Neural cell (in vitro differentiated cells): ENCODE measurements at regions not wholly inside any gene's neighbourhood (a gene's known extent, or its start where the extent isn't known, plus 50 kb on each side); places are given as distances from the start of the nearest gene placed in this dataset.

Experiments
- H2AFZ ChIP-seq: fragments of 200-600, 300-800 bp; sonication (generic), shearing (Covaris generic); 2 replicates; pipeline ENCODE4 v1.6.0; 2014; ENCODE audit warnings: low read depth, mild to moderate bottlenecking, antibody characterized with exemption, low read length, moderate library complexity
- H3F3A ChIP-seq: fragments of 200-600 bp; shearing (Covaris generic); 2 replicates; pipeline ENCODE4 v1.6.1; 2016; ENCODE audit warnings: mild to moderate bottlenecking, moderate library complexity, mixed read lengths, antibody characterized with exemption, low read length; ENCODE audit not compliant: insufficient read depth, poor library complexity, severe bottlenecking
- H3K27ac ChIP-seq: fragments of 200-600, 300-800 bp; sonication (generic), shearing (Covaris generic); 2 replicates; pipeline ENCODE4 v1.5.1; 2014; ENCODE audit warnings: mild to moderate bottlenecking, low read length, moderate library complexity
- H3K27me3 ChIP-seq: fragments of 300-800, 200-600 bp; sonication (generic), shearing (Covaris generic); 2 replicates; pipeline ENCODE4 v1.6.0; 2014; ENCODE audit warnings: mild to moderate bottlenecking, low read depth, low read length, moderate library complexity; ENCODE audit not compliant: insufficient read depth
- H3K36me3 ChIP-seq: fragments of 300-800, 200-600 bp; sonication (generic), shearing (Covaris generic); 2 replicates; pipeline ENCODE4 v1.5.1; 2014; ENCODE audit warnings: mild to moderate bottlenecking, antibody characterized with exemption, low read length, moderate library complexity; ENCODE audit not compliant: insufficient read depth
- H3K4me2 ChIP-seq: fragments of 300-800, 200-600 bp; sonication (generic), shearing (Covaris generic); 2 replicates; pipeline ENCODE4 v1.6.0; 2014; ENCODE audit warnings: mild to moderate bottlenecking, low read length
- H3K4me3 ChIP-seq: fragments of 300-800, 200-600 bp; sonication (generic), shearing (Covaris generic); 2 replicates; pipeline ENCODE4 v1.5.1; 2014; ENCODE audit warnings: mild to moderate bottlenecking, low read length, moderate library complexity
- H3K79me2 ChIP-seq: fragments of 200-600 bp; shearing (Covaris generic); replicated peaks from 2 replicates; pipeline ENCODE4 v1.6.0; 2014; ENCODE audit warnings: mild to moderate bottlenecking, low read length, moderate library complexity; ENCODE audit not compliant: insufficient read depth
- H3K9ac ChIP-seq: fragments of 300-800, 200-600 bp; sonication (generic), shearing (Covaris generic); 2 replicates; pipeline ENCODE4 v1.6.1; 2016; ENCODE audit warnings: mild to moderate bottlenecking, low read length, mixed read lengths
- H3K9me2 ChIP-seq: fragments of 200-600 bp; shearing (Covaris generic); 2 replicates; pipeline ENCODE4 v1.6.1; 2016; ENCODE audit warnings: mild to moderate bottlenecking, low read length, mixed read lengths; ENCODE audit not compliant: insufficient read depth
- H3K9me3 ChIP-seq: fragments of 200-600, 300-800 bp; sonication (generic), shearing (Covaris generic); 2 replicates; pipeline ENCODE4 v1.6.1; 2016; ENCODE audit warnings: mild to moderate bottlenecking, mixed run types, low read length, moderate library complexity, mixed read lengths
- H4K20me1 ChIP-seq: fragments of 200-600 bp; shearing (Covaris generic); 2 replicates; pipeline ENCODE4 v1.6.1; 2016; ENCODE audit warnings: mild to moderate bottlenecking, mixed run types; ENCODE audit not compliant: insufficient read depth
- CTCF ChIP-seq: fragments of 450-650 bp; IDR thresholded peaks from 2 replicates; pipeline ENCODE4 v1.5.1; 2014; ENCODE audit warnings: antibody characterized with exemption, mild to moderate bottlenecking, moderate library complexity; ENCODE audit not compliant: poor library complexity, severe bottlenecking
- EP300 ChIP-seq: fragments of 450-650 bp; conservative IDR thresholded peaks from 2 replicates; pipeline ENCODE4 v1.6.1; 2014; ENCODE audit warnings: antibody characterized with exemption, mild to moderate bottlenecking, moderate library complexity; ENCODE audit not compliant: poor library complexity, severe bottlenecking
- EZH2 ChIP-seq: fragments of 200-600, 300-800 bp; shearing (Covaris generic), sonication (generic); IDR thresholded peaks from 2 replicates; pipeline ENCODE4 v1.6.1; 2014; ENCODE audit warnings: antibody characterized with exemption, low read length, borderline replicate concordance, mild to moderate bottlenecking; ENCODE audit not compliant: insufficient read depth, poor library complexity, severe bottlenecking
- MXI1 ChIP-seq: fragments of 450-650 bp; conservative IDR thresholded peaks from 2 replicates; pipeline ENCODE4 v1.6.1; 2014; ENCODE audit warnings: antibody characterized with exemption, mild to moderate bottlenecking; ENCODE audit not compliant: poor library complexity, severe bottlenecking
- POLR2AphosphoS5 ChIP-seq: IDR thresholded peaks from 2 replicates; pipeline ENCODE4 v1.6.1; 2012
- RAD21 ChIP-seq: fragments of 450-650 bp; conservative IDR thresholded peaks from 2 replicates; pipeline ENCODE4 v1.6.1; 2014; ENCODE audit warnings: antibody characterized with exemption, mild to moderate bottlenecking, moderate library complexity
- REST ChIP-seq: IDR thresholded peaks from 2 replicates; pipeline ENCODE4 v1.6.1; 2012; ENCODE audit warnings: borderline replicate concordance
- SMC3 ChIP-seq: fragments of 450-650 bp; conservative IDR thresholded peaks from 2 replicates; pipeline ENCODE4 v1.6.1; 2014; ENCODE audit warnings: antibody characterized with exemption, mild to moderate bottlenecking, moderate library complexity; ENCODE audit not compliant: poor library complexity
- TAF1 ChIP-seq: IDR thresholded peaks from 2 replicates; pipeline ENCODE4 v1.6.1; 2012; ENCODE audit warnings: low read depth

GRCh38 chr2:21757805-21758430, 634.1 kb downstream of the TDRD15 start:
- no peak overlapping the region for H3K4me2 ChIP-seq
- no peaks in the 10 kb centered on the region for H3K9me3 ChIP-seq
- no peaks in the 10 kb centered on the region for H3F3A ChIP-seq

GRCh38 chr2:21759819-21760218, 636.1 kb downstream of the TDRD15 start:
- H3K36me3 ChIP-seq = no peaks in the 10 kb centered on the region
- no peak overlapping the region for H3K9ac ChIP-seq
- no peaks in the 10 kb centered on the region for H4K20me1 ChIP-seq
- no peak for TF ChIP-seq TAF1
- TF ChIP-seq REST = no peak
- no peak for TF ChIP-seq EZH2
- TF ChIP-seq MXI1 = no peak
- no peak for TF ChIP-seq CTCF
- no peak for TF ChIP-seq SMC3
- TF ChIP-seq RAD21 = no peak
- TF ChIP-seq EP300 = no peak
- no peak for TF ChIP-seq POLR2AphosphoS5
- no peak overlapping the region for H3K4me3 ChIP-seq
- no peak overlapping the region for H2AFZ ChIP-seq
- no peaks in the 10 kb centered on the region for H3K79me2 ChIP-seq
- H3K27me3 ChIP-seq = no peaks in the 10 kb centered on the region
- no peak overlapping the region for H3K4me2 ChIP-seq
- no peaks in the 10 kb centered on the region for H3K9me3 ChIP-seq
- H3F3A ChIP-seq = no peaks in the 10 kb centered on the region
- H3K9me2 ChIP-seq = no peaks in the 10 kb centered on the region
- H3K27ac ChIP-seq = no peak overlapping the region

More at GRCh38 chr2:21757805-21758430, 634.1 kb downstream of the TDRD15 start:
- no peak overlapping the region for H2AFZ ChIP-seq
- H3K36me3 ChIP-seq = no peaks in the 10 kb centered on the region
- H3K9me2 ChIP-seq = no peaks in the 10 kb centered on the region
- H3K27ac ChIP-seq = peak overlapping the region; percentile 50
- no peaks in the 10 kb centered on the region for H4K20me1 ChIP-seq
- no peaks in the 10 kb centered on the region for H3K79me2 ChIP-seq
- peak overlapping the region; percentile 16 for H3K4me3 ChIP-seq
- H3K27me3 ChIP-seq = no peaks in the 10 kb centered on the region
- TF ChIP-seq EP300 = peak; percentile 57
- TF ChIP-seq SMC3 = no peak
- peak; percentile 78 for TF ChIP-seq REST
- H3K9ac ChIP-seq = no peak overlapping the region
